HCT116 (cell line): ENCODE measurements at regions not wholly inside any gene's neighbourhood (a gene's known extent, or its start where the extent isn't known, plus 50 kb on each side); places are given as distances from the start of the nearest gene placed in this dataset.

ENCODE experiments used
- ATAC-seq: fragments of 200-7000 bp; cut with Tn5 transposase; 2 replicates; pipeline ENCODE4 v1.9.1; 2020; ENCODE audit warnings: mild to moderate bottlenecking, moderate library complexity
- BruUV-seq: library from RNA; stranded (reverse); fragments of 400-500 nt; replicated peaks from 2 replicates; lab custom pipeline; 2021; lab: Mats Ljungman, UMichigan
- CTCF ChIA-PET: fragments of 300-600 bp; sonication (Branson Sonifier 250); formaldehyde crosslinking; loops from one replicate; lab custom pipeline; 2021; ENCODE audit warnings: antibody characterized with exemption; lab: Charles Lee
- POLR2A ChIA-PET: fragments of 300-600, 350-600 bp; sonication (Branson Sonifier 250); formaldehyde crosslinking; loops from one replicate; lab custom pipeline; 2021; ENCODE audit warnings: antibody characterized with exemption; lab: Charles Lee
- RAD21 ChIA-PET, 2 experiments: fragments of 300-600 bp; sonication (Branson Sonifier 250); formaldehyde crosslinking; loops; one replicate each; lab custom pipeline; 2023; ENCODE audit warnings: low total read pairs in 2 of 2; ENCODE audit not compliant: uncharacterized antibody in 2 of 2, unreplicated experiment in 2 of 2, low non-redundant PET in 1 of 2; lab: Charles Lee
- DNase-seq: peaks from one replicate; pipeline ENCODE4 v3.0.0-alpha.2; 2010; ENCODE audit warnings: low read depth, low spot score
- H2AFZ ChIP-seq: fragments of 200-600 bp; shearing (Covaris generic), sonication (generic); 2 replicates; pipeline ENCODE4 v1.6.1; 2017; ENCODE audit warnings: low read depth, mixed run types, mixed read lengths, antibody characterized with exemption, low read length; ENCODE audit not compliant: poor library complexity, severe bottlenecking
- H3K27ac ChIP-seq: 2 replicates; pipeline ENCODE4 v1.5.1; 2012; ENCODE audit warnings: low read depth, low read length
- H3K27me3 ChIP-seq: fragments of 200-600 bp; sonication (generic); 2 replicates; pipeline ENCODE4 v1.6.1; 2016; ENCODE audit warnings: mixed run types, low read length, mixed read lengths; ENCODE audit not compliant: insufficient read depth
- H3K36me3 ChIP-seq, 2 experiments: fragments of 200-500 bp in 1 of 2; fragments of 200-600 bp in 1 of 2; sonication (Bioruptor generic) in 1 of 2; sonication (generic) in 1 of 2; 2 replicates each; pipeline versions ENCODE4 v1.5.1 to v1.6.1; 2014 to 2016; ENCODE audit warnings: low read length in 2 of 2, inconsistent platforms in 1 of 2, mixed read lengths in 1 of 2, mixed run types in 1 of 2; ENCODE audit not compliant: insufficient read depth in 2 of 2, control insufficient read depth in 1 of 2
- H3K4me1 ChIP-seq, 2 experiments: fragments of 200-600 bp in 1 of 2; sonication (generic) in 1 of 2; 2 replicates each; pipeline versions ENCODE4 v1.5.1 to v1.6.1; 2012 to 2017; ENCODE audit warnings: low read length in 2 of 2, inconsistent platforms in 1 of 2, mild to moderate bottlenecking in 1 of 2, mixed read lengths in 1 of 2, mixed run types in 1 of 2, moderate library complexity in 1 of 2; ENCODE audit not compliant: insufficient read depth in 2 of 2, control insufficient read depth in 1 of 2
- H3K4me2 ChIP-seq: fragments of 200-600 bp; sonication (generic); 2 replicates; pipeline ENCODE4 v1.6.1; 2017; ENCODE audit warnings: mixed run types, low read length, mixed read lengths
- H3K4me3 ChIP-seq, 2 experiments: fragments of 200-600 bp in 1 of 2; sonication (generic) in 1 of 2; replicated peaks in 1 of 2; 2 replicates each; pipeline ENCODE4 v1.5.1; 2011 to 2016; ENCODE audit warnings: low read length in 2 of 2, control low read depth in 1 of 2, low read depth in 1 of 2, mild to moderate bottlenecking in 1 of 2, mixed read lengths in 1 of 2, mixed run types in 1 of 2
- H3K79me2 ChIP-seq: fragments of 200-600 bp; sonication (generic); 2 replicates; pipeline ENCODE4 v1.6.1; 2017; ENCODE audit warnings: mild to moderate bottlenecking, mixed run types, low read length, moderate library complexity, mixed read lengths; ENCODE audit not compliant: insufficient read depth
- H3K9ac ChIP-seq: fragments of 200-600 bp; sonication (generic); 2 replicates; pipeline ENCODE4 v1.6.1; 2016; ENCODE audit warnings: low read length, mixed read lengths
- H3K9me2 ChIP-seq: fragments of 200-600 bp; sonication (generic), shearing (Covaris generic); 2 replicates; pipeline ENCODE4 v1.6.1; 2017; ENCODE audit warnings: mixed run types, mild to moderate bottlenecking, moderate library complexity; ENCODE audit not compliant: insufficient read depth
- H3K9me3 ChIP-seq, 2 experiments: fragments of 200-500 bp in 1 of 2; fragments of 200-600 bp in 1 of 2; sonication (Bioruptor generic) in 1 of 2; sonication (generic) in 1 of 2; 2 replicates each; pipeline ENCODE4 v1.6.1; 2014 to 2017; ENCODE audit warnings: low read length in 2 of 2, mixed read lengths in 2 of 2, inconsistent platforms in 1 of 2, low read depth in 1 of 2, mild to moderate bottlenecking in 1 of 2, mixed run types in 1 of 2, moderate library complexity in 1 of 2; ENCODE audit not compliant: control insufficient read depth in 1 of 2, insufficient read depth in 1 of 2
- H4K20me1 ChIP-seq: fragments of 200-600 bp; sonication (generic), shearing (Covaris generic); 2 replicates; pipeline ENCODE4 v1.6.1; 2017; ENCODE audit warnings: mixed run types, mild to moderate bottlenecking, moderate library complexity; ENCODE audit not compliant: insufficient read depth
- CEBPB ChIP-seq: IDR thresholded peaks from 2 replicates; pipeline ENCODE4 v1.6.1; 2012; ENCODE audit warnings: low read depth
- JUND ChIP-seq: IDR thresholded peaks from 2 replicates; pipeline ENCODE4 v1.6.1; 2012
- POLR2A ChIP-seq: IDR thresholded peaks from 2 replicates; pipeline ENCODE4 v1.7.0; 2011; ENCODE audit warnings: borderline replicate concordance; ENCODE audit not compliant: insufficient read depth, insufficient read length; ENCODE audit errors: extremely low read depth
- RAD21 ChIP-seq: IDR thresholded peaks from 2 replicates; pipeline ENCODE4 v1.6.1; 2012; ENCODE audit warnings: low read depth, mild to moderate bottlenecking
- SIN3A ChIP-seq: IDR thresholded peaks from 2 replicates; pipeline ENCODE4 v1.6.1; 2012; ENCODE audit warnings: low read depth
- TCF7L2 ChIP-seq: IDR thresholded peaks from 2 replicates; pipeline ENCODE4 v1.7.0; 2011; ENCODE audit warnings: borderline replicate concordance, inconsistent platforms; ENCODE audit not compliant: insufficient read depth, insufficient read length; ENCODE audit errors: extremely low read depth
- ZFX ChIP-seq: fragments of 450-650 bp; IDR thresholded peaks from 2 replicates; pipeline ENCODE4 v1.6.1; 2017
- intact Hi-C: fragments of 100-400 bp; cut with micrococcal nuclease; formaldehyde crosslinking; loops from 2 replicates; pipeline ENCODE4 v1.10.0; 2022
- TF ChIP-seq, protein P1 (sequence below): IDR thresholded peaks from 2 replicates; pipeline ENCODE4 v1.6.1; 2012
- TF ChIP-seq, protein P2 (sequence below): IDR thresholded peaks from 2 replicates; pipeline ENCODE4 v1.6.1; 2012; ENCODE audit warnings: low read depth
- TF ChIP-seq, protein P3 (sequence below): IDR thresholded peaks from 2 replicates; pipeline ENCODE4 v1.6.1; 2011; ENCODE audit warnings: mild to moderate bottlenecking, low read length, moderate library complexity; ENCODE audit not compliant: insufficient replicate concordance; ENCODE audit errors: extremely low read depth

DNA sequence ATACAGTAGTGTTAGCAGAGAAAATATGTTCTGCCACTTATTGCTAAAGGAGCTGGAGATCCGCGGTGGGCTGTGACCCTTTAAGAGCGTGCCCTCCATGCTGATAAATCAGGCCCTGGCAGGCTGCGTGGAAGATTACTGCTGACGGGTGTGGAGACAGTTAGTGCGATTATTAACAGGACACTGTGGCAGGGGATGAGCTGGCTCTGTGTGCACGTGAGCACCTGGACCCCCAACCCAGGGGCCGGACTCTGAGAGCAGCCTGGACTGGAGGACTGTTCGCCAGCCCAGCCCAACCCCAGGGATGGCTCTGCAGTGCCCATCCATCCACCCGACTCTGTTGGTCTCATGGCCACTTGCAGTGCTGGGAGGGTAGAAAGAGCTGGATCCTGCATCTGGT, 162.0 kb downstream of the MELK start:
- Histone ChIP-seq H3K79me2 (no peaks in the 10 kb centered on the region), H3K9me2 (no peaks in the 10 kb centered on the region), H3K27ac (no peak overlapping the region), H4K20me1 (no peaks in the 10 kb centered on the region), H3K27me3 (no peaks in the 10 kb centered on the region), H3K4me2 (no peak overlapping the region), H2AFZ (no peak overlapping the region), H3K4me1 (peaks cover 3 to 12% of the 10 kb centered on the region in 2 experiments; a peak in 2 of 4 replicates), H3K4me3 (no peak overlapping the region), H3K9me3 (no peaks in the 10 kb centered on the region), H3K36me3 (no peaks in the 10 kb centered on the region), H3K9ac (no peak overlapping the region)
- DNase-seq (no peak), ATAC-seq (no peak)
- CTCF ChIA-PET, result no interaction called here
- TF ChIP-seq, protein P1, sequence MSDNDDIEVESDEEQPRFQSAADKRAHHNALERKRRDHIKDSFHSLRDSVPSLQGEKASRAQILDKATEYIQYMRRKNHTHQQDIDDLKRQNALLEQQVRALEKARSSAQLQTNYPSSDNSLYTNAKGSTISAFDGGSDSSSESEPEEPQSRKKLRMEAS, result no peak
- TF ChIP-seq, protein P2, sequence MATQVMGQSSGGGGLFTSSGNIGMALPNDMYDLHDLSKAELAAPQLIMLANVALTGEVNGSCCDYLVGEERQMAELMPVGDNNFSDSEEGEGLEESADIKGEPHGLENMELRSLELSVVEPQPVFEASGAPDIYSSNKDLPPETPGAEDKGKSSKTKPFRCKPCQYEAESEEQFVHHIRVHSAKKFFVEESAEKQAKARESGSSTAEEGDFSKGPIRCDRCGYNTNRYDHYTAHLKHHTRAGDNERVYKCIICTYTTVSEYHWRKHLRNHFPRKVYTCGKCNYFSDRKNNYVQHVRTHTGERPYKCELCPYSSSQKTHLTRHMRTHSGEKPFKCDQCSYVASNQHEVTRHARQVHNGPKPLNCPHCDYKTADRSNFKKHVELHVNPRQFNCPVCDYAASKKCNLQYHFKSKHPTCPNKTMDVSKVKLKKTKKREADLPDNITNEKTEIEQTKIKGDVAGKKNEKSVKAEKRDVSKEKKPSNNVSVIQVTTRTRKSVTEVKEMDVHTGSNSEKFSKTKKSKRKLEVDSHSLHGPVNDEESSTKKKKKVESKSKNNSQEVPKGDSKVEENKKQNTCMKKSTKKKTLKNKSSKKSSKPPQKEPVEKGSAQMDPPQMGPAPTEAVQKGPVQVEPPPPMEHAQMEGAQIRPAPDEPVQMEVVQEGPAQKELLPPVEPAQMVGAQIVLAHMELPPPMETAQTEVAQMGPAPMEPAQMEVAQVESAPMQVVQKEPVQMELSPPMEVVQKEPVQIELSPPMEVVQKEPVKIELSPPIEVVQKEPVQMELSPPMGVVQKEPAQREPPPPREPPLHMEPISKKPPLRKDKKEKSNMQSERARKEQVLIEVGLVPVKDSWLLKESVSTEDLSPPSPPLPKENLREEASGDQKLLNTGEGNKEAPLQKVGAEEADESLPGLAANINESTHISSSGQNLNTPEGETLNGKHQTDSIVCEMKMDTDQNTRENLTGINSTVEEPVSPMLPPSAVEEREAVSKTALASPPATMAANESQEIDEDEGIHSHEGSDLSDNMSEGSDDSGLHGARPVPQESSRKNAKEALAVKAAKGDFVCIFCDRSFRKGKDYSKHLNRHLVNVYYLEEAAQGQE, result no peak
- no peak for TF ChIP-seq SIN3A
- TF ChIP-seq CEBPB, result no peak
- RAD21 ChIA-PET, result no interaction called here
- no TSS peak for BruUV-seq
- intact Hi-C loops, result no loop called here
- POLR2A ChIA-PET, result no interaction called here

DNA sequence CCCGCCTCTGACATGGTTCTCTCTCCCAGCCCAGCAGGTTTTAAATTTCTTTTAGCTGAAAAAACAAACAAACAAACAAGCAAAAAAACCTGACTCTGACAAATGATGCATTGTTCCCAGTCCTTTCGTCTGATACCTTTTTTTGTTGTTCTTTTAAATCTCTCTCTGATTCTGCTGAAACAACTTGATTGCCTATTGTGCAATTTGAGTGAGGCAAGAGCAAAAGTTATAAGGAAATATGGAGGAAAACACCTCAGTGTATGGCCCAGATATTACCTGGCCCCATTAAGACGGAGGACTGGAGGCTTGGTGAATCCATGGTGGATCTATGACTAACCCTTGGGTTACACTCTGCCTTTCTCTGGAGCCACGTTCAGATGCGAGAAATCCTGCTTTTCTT, 164.0 kb downstream of the MELK start:
- ATAC-seq, result no peak
- no peak overlapping the region for H3K4me3 ChIP-seq
- H3K9ac ChIP-seq, result no peak overlapping the region
- no peak overlapping the region for H2AFZ ChIP-seq
- H3K79me2 ChIP-seq, result no peaks in the 10 kb centered on the region
- no TSS peak for BruUV-seq
- no peaks in the 10 kb centered on the region for H3K9me3 ChIP-seq
- intact Hi-C loops, result no loop called here
- no peak for DNase-seq
- H3K4me2 ChIP-seq, result no peak overlapping the region
- H3K27ac ChIP-seq, result no peak overlapping the region
- H3K4me1 ChIP-seq, result peaks cover 3 to 12% of the 10 kb centered on the region in 2 experiments; a peak in 2 of 4 replicates
- H3K27me3 ChIP-seq, result no peaks in the 10 kb centered on the region
- H3K36me3 ChIP-seq, result no peaks in the 10 kb centered on the region
- ChIA-PET POLR2A (no interaction called here), RAD21 (no interaction called here), CTCF (no interaction called here)
- H3K9me2 ChIP-seq, result no peaks in the 10 kb centered on the region
- no peaks in the 10 kb centered on the region for H4K20me1 ChIP-seq
- TF ChIP-seq POLR2A, result no peak
- TF ChIP-seq ZFX, result no peak
- no peak for TF ChIP-seq TCF7L2
- TF ChIP-seq, protein P3, sequence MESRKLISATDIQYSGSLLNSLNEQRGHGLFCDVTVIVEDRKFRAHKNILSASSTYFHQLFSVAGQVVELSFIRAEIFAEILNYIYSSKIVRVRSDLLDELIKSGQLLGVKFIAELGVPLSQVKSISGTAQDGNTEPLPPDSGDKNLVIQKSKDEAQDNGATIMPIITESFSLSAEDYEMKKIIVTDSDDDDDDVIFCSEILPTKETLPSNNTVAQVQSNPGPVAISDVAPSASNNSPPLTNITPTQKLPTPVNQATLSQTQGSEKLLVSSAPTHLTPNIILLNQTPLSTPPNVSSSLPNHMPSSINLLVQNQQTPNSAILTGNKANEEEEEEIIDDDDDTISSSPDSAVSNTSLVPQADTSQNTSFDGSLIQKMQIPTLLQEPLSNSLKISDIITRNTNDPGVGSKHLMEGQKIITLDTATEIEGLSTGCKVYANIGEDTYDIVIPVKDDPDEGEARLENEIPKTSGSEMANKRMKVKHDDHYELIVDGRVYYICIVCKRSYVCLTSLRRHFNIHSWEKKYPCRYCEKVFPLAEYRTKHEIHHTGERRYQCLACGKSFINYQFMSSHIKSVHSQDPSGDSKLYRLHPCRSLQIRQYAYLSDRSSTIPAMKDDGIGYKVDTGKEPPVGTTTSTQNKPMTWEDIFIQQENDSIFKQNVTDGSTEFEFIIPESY, result no peak
- TF ChIP-seq, protein P1, result no peak
- no peak for TF ChIP-seq RAD21
- TF ChIP-seq, protein P2, result no peak
- no peak for TF ChIP-seq JUND
